IMR-90 (cell line): ENCODE measurements at regions not wholly inside any gene's neighbourhood (a gene's known extent, or its start where the extent isn't known, plus 50 kb on each side); places are given as distances from the start of the nearest gene placed in this dataset.

ENCODE experiments used
- ATAC-seq: fragments of 200-7000 bp; cut with Tn5 transposase; 2 replicates; pipeline ENCODE4 v1.9.1; 2020; ENCODE audit warnings: low read depth, mild to moderate bottlenecking, moderate library complexity
- BruUV-seq: library from RNA; stranded (reverse); fragments of 400-500 nt; replicated peaks from 2 replicates; lab custom pipeline; 2021; lab: Mats Ljungman, UMichigan
- CTCF ChIA-PET: fragments of 300-600 bp; formaldehyde crosslinking; extraction: SDS; loops from one replicate; lab custom pipeline; 2021; ENCODE audit warnings: antibody characterized with exemption; lab: Yijun Ruan, JAX
- POLR2A ChIA-PET: fragments of 300-600 bp; sonication (Branson Sonifier 250); formaldehyde crosslinking; loops from one replicate; lab custom pipeline; 2022; ENCODE audit warnings: antibody characterized with exemption; ENCODE audit not compliant: unreplicated experiment; lab: Charles Lee
- DNase-seq: peaks from one replicate; pipeline ENCODE4 v3.0.0; 2013
- H2AFZ ChIP-seq: replicated peaks from 2 replicates; pipeline ENCODE3; 2013; ENCODE audit warnings: low read length, mild to moderate bottlenecking; ENCODE audit not compliant: poor library complexity
- H2AK5ac ChIP-seq: 2 replicates; pipeline ENCODE4 v1.6.1; 2013; ENCODE audit warnings: low read depth, low read length, inconsistent platforms
- H2AK9ac ChIP-seq: replicated peaks from 2 replicates; pipeline ENCODE3; 2013; ENCODE audit warnings: mild to moderate bottlenecking, low read depth, low read length, moderate library complexity; ENCODE audit not compliant: poor library complexity
- H2BK120ac ChIP-seq: 2 replicates; pipeline ENCODE4 v1.6.1; 2013; ENCODE audit warnings: low read depth, low read length, inconsistent platforms
- H2BK15ac ChIP-seq: 3 replicates; pipeline ENCODE4 v1.6.1; 2013; ENCODE audit warnings: low read depth, low read length, inconsistent platforms
- H2BK20ac ChIP-seq: 2 replicates; pipeline ENCODE4 v1.6.1; 2013; ENCODE audit warnings: low read depth, mild to moderate bottlenecking, inconsistent platforms, low read length, moderate library complexity
- H2BK5ac ChIP-seq: 2 replicates; pipeline ENCODE4 v1.6.1; 2013; ENCODE audit warnings: mild to moderate bottlenecking, low read depth, low read length, inconsistent platforms; ENCODE audit not compliant: poor library complexity, severe bottlenecking
- H3K14ac ChIP-seq: replicated peaks from 2 replicates; pipeline ENCODE4 v1.6.1; 2013; ENCODE audit warnings: low read depth, low read length, inconsistent platforms
- H3K18ac ChIP-seq: 2 replicates; pipeline ENCODE4 v1.6.1; 2013; ENCODE audit warnings: low read depth, low read length, control low read depth
- H3K23ac ChIP-seq: 2 replicates; pipeline ENCODE4 v1.6.1; 2013; ENCODE audit warnings: low read depth, low read length, inconsistent platforms
- H3K27ac ChIP-seq: 2 replicates; pipeline ENCODE4 v1.5.1; 2013; ENCODE audit warnings: mild to moderate bottlenecking, control low read depth, low read length; ENCODE audit not compliant: insufficient read depth
- H3K27me3 ChIP-seq: 2 replicates; pipeline ENCODE4 v1.6.1; 2013; ENCODE audit warnings: low read length; ENCODE audit not compliant: control insufficient read depth, insufficient read depth
- H3K36me3 ChIP-seq: 2 replicates; pipeline ENCODE4 v1.6.1; 2013; ENCODE audit warnings: low read length, mixed read lengths; ENCODE audit not compliant: control insufficient read depth, insufficient read depth
- H3K4ac ChIP-seq: 2 replicates; pipeline ENCODE4 v1.6.1; 2013; ENCODE audit warnings: low read depth, low read length, inconsistent platforms
- H3K4me1 ChIP-seq: 2 replicates; pipeline ENCODE4 v1.6.1; 2013; ENCODE audit warnings: low read length, mixed read lengths; ENCODE audit not compliant: control insufficient read depth, insufficient read depth
- H3K4me2 ChIP-seq: 2 replicates; pipeline ENCODE4 v1.6.1; 2013; ENCODE audit warnings: low read depth, mild to moderate bottlenecking, control low read depth, low read length, moderate library complexity
- H3K4me3 ChIP-seq: 2 replicates; pipeline ENCODE4 v1.5.1; 2013; ENCODE audit warnings: low read depth, mild to moderate bottlenecking, control low read depth, low read length, moderate library complexity; ENCODE audit not compliant: insufficient read depth
- H3K56ac ChIP-seq: 2 replicates; pipeline ENCODE4 v1.6.1; 2013; ENCODE audit warnings: low read length, inconsistent platforms; ENCODE audit not compliant: insufficient read depth; ENCODE audit errors: extremely low read depth
- H3K79me1 ChIP-seq, 2 experiments: 2 replicates each; pipeline ENCODE4 v1.6.1; 2013; ENCODE audit warnings: low read length in 2 of 2, inconsistent platforms in 1 of 2, low read depth in 1 of 2
- H3K9ac ChIP-seq: 2 replicates; pipeline ENCODE4 v1.6.1; 2013; ENCODE audit warnings: low read depth, low read length, control low read depth
- H3K9me1 ChIP-seq: 2 replicates; pipeline ENCODE4 v1.6.1; 2013; ENCODE audit warnings: low read length, inconsistent platforms; ENCODE audit not compliant: insufficient read depth
- H3K9me3 ChIP-seq: 2 replicates; pipeline ENCODE4 v1.6.1; 2013; ENCODE audit warnings: low read length; ENCODE audit not compliant: control insufficient read depth, insufficient read depth
- H4K20me1 ChIP-seq: 2 replicates; pipeline ENCODE4 v1.6.1; 2013; ENCODE audit warnings: low read length, inconsistent platforms; ENCODE audit not compliant: insufficient read depth
- H4K5ac ChIP-seq: 2 replicates; pipeline ENCODE4 v1.6.1; 2013; ENCODE audit warnings: mild to moderate bottlenecking, low read depth, low read length, control low read depth
- H4K8ac ChIP-seq, 2 experiments: 2 replicates each; pipeline ENCODE4 v1.6.1; 2013; ENCODE audit warnings: low read depth in 2 of 2, low read length in 2 of 2, control low read depth in 1 of 2, inconsistent platforms in 1 of 2
- H4K91ac ChIP-seq: 2 replicates; pipeline ENCODE4 v1.6.1; 2013; ENCODE audit warnings: low read depth, low read length, inconsistent platforms; ENCODE audit not compliant: insufficient read depth
- BHLHE40 ChIP-seq: fragments of 150-350 bp; IDR thresholded peaks from 2 replicates; pipeline ENCODE4 v1.6.1; 2016; ENCODE audit warnings: mild to moderate bottlenecking, low read depth, low read length
- CEBPB ChIP-seq: IDR thresholded peaks from 2 replicates; pipeline ENCODE4 v1.6.1; 2012; ENCODE audit warnings: low read depth, low read length, improper control_type of control experiment
- CHD1 ChIP-seq: IDR thresholded peaks from 2 replicates; pipeline ENCODE4 v1.6.1; 2012; ENCODE audit warnings: low read depth, low read length, improper control_type of control experiment
- CTCF ChIP-seq: conservative IDR thresholded peaks from 2 replicates; pipeline ENCODE4 v1.5.1; 2012; ENCODE audit warnings: mild to moderate bottlenecking, low read depth, low read length, improper control_type of control experiment
- ELK1 ChIP-seq: fragments of 150-350 bp; IDR thresholded peaks from 2 replicates; pipeline ENCODE4 v1.6.1; 2016; ENCODE audit warnings: low read depth, mild to moderate bottlenecking, low read length, moderate library complexity, borderline replicate concordance
- FOS ChIP-seq: fragments of 150-350 bp; IDR thresholded peaks from 2 replicates; pipeline ENCODE4 v1.6.1; 2016; ENCODE audit warnings: low read depth, low read length
- MAFK ChIP-seq: IDR thresholded peaks from 2 replicates; pipeline ENCODE4 v1.6.1; 2012; ENCODE audit warnings: low read depth, low read length, improper control_type of control experiment
- MAZ ChIP-seq: IDR thresholded peaks from 2 replicates; pipeline ENCODE4 v1.6.1; 2012; ENCODE audit warnings: low read depth, mild to moderate bottlenecking, low read length, improper control_type of control experiment, moderate library complexity, borderline replicate concordance
- MXI1 ChIP-seq: IDR thresholded peaks from 2 replicates; pipeline ENCODE4 v1.6.1; 2012; ENCODE audit warnings: low read depth, mild to moderate bottlenecking, low read length, moderate library complexity, borderline replicate concordance
- NFE2L2 ChIP-seq: fragments of 150-350 bp; IDR thresholded peaks from 2 replicates; pipeline ENCODE4 v1.6.1; 2016; ENCODE audit warnings: low read depth, mild to moderate bottlenecking, low read length
- POLR2A ChIP-seq: IDR thresholded peaks from 2 replicates; pipeline ENCODE4 v1.6.1; 2012; ENCODE audit warnings: mild to moderate bottlenecking, low read depth, low read length
- RAD21 ChIP-seq: IDR thresholded peaks from 2 replicates; pipeline ENCODE4 v1.6.1; 2012; ENCODE audit warnings: low read length, improper control_type of control experiment
- RCOR1 ChIP-seq: IDR thresholded peaks from 2 replicates; pipeline ENCODE4 v1.6.1; 2012; ENCODE audit warnings: mild to moderate bottlenecking, low read length, improper control_type of control experiment; ENCODE audit not compliant: insufficient replicate concordance
- RFX5 ChIP-seq: IDR thresholded peaks from 2 replicates; pipeline ENCODE4 v1.8.0; 2012; ENCODE audit warnings: low read depth, mild to moderate bottlenecking, low read length, moderate library complexity
- SMC3 ChIP-seq: fragments of 150-350 bp; IDR thresholded peaks from 2 replicates; pipeline ENCODE4 v1.6.1; 2016; ENCODE audit warnings: low read depth, mild to moderate bottlenecking, antibody characterized with exemption, low read length, moderate library complexity
- USF2 ChIP-seq: fragments of 150-350 bp; IDR thresholded peaks from 2 replicates; pipeline ENCODE4 v1.6.1; 2017; ENCODE audit warnings: mild to moderate bottlenecking, antibody characterized with exemption, low read length, low read depth
- WGBS, 2 experiments: methylation state at CpG; one replicate each; pipeline versions ENCODE4 v1.1.5 to v1.1.7; 2013; ENCODE audit warnings: missing lambda C conversion rate in 2 of 2; ENCODE audit not compliant: insufficient read length in 1 of 2; ENCODE audit errors: extremely low coverage in 2 of 2; 5-methylcytosine and 5-hydroxymethylcytosine counted together
- dilution Hi-C: fragments of 300-500 bp; cut with HindIII; formaldehyde crosslinking; loops from one replicate; pipeline ENCODE4 v1.14.3; 2018; ENCODE audit warnings: low sequenced_read_pairs; ENCODE audit not compliant: unreplicated experiment
- in situ Hi-C: fragments of 300-500 bp; cut with MboI; formaldehyde crosslinking; loops from 3 replicates; pipeline ENCODE4 v1.14.3; 2019; ENCODE audit warnings: low sequenced_read_pairs, inconsistent platforms, mixed read lengths
- intact Hi-C: fragments of 100-400 bp; cut with micrococcal nuclease; formaldehyde crosslinking; loops from 2 replicates; pipeline ENCODE4 v1.10.0; 2022

- H4K8ac ChIP-seq: no peak overlapping the region
- no peaks in the 10 kb centered on the region for H3K4me1 ChIP-seq
- no peak overlapping the region for H2BK120ac ChIP-seq
- H2AK5ac ChIP-seq: no peak overlapping the region
- BruUV-seq: no TSS peak
- no peaks in the 10 kb centered on the region for H3K79me1 ChIP-seq
- no peak overlapping the region for H2BK5ac ChIP-seq
- H2BK15ac ChIP-seq: no peak overlapping the region
- H3K14ac ChIP-seq: no peak overlapping the region
- no peak overlapping the region for H3K56ac ChIP-seq
- TF ChIP-seq RFX5 (no peak), POLR2A (no peak), FOS (no peak), CTCF (no peak), CEBPB (no peak), BHLHE40 (no peak), ELK1 (no peak), NFE2L2 (no peak), RCOR1 (no peak), RAD21 (no peak), MXI1 (no peak), USF2 (no peak), MAFK (no peak), CHD1 (no peak), MAZ (no peak), SMC3 (no peak)
- no peak overlapping the region for H3K4me2 ChIP-seq
- intact Hi-C loops (no loop called here), dilution Hi-C loops (no loop called here), in situ Hi-C loops (no loop called here)
- H4K20me1 ChIP-seq: no peaks in the 10 kb centered on the region
- H3K27ac ChIP-seq: no peak overlapping the region
- no peak overlapping the region for H3K23ac ChIP-seq
- no peak overlapping the region for H3K4ac ChIP-seq
- no peak overlapping the region for H3K4me3 ChIP-seq
- H3K9me3 ChIP-seq: no peaks in the 10 kb centered on the region
- H2BK20ac ChIP-seq: no peak overlapping the region
- no peaks in the 10 kb centered on the region for H3K9me1 ChIP-seq
- ChIA-PET POLR2A (no interaction called here), CTCF (no interaction called here)
- DNase-seq: no peak
- no peak overlapping the region for H4K5ac ChIP-seq
- no peak overlapping the region for H4K91ac ChIP-seq
- no peak for ATAC-seq
- peaks cover 6% of the 10 kb centered on the region for H3K27me3 ChIP-seq
- H3K9ac ChIP-seq: no peak overlapping the region
- no peaks in the 10 kb centered on the region for H3K36me3 ChIP-seq
- H2AFZ ChIP-seq: no peak overlapping the region
- WGBS, 2 experiments: no CpG with 5 or more reads among the region's 1 CpG
- no peak overlapping the region for H2AK9ac ChIP-seq
- no peak overlapping the region for H3K18ac ChIP-seq
Measured at GRCh38 chr9:99663297-99663696, 158.4 kb upstream of the NR4A3 start.
